ENCODE measurements at regions not wholly inside any gene's neighbourhood (a gene's known extent, or its start where the extent isn't known, plus 50 kb on each side); places are given as distances from the start of the nearest gene placed in this dataset.

DNA sequence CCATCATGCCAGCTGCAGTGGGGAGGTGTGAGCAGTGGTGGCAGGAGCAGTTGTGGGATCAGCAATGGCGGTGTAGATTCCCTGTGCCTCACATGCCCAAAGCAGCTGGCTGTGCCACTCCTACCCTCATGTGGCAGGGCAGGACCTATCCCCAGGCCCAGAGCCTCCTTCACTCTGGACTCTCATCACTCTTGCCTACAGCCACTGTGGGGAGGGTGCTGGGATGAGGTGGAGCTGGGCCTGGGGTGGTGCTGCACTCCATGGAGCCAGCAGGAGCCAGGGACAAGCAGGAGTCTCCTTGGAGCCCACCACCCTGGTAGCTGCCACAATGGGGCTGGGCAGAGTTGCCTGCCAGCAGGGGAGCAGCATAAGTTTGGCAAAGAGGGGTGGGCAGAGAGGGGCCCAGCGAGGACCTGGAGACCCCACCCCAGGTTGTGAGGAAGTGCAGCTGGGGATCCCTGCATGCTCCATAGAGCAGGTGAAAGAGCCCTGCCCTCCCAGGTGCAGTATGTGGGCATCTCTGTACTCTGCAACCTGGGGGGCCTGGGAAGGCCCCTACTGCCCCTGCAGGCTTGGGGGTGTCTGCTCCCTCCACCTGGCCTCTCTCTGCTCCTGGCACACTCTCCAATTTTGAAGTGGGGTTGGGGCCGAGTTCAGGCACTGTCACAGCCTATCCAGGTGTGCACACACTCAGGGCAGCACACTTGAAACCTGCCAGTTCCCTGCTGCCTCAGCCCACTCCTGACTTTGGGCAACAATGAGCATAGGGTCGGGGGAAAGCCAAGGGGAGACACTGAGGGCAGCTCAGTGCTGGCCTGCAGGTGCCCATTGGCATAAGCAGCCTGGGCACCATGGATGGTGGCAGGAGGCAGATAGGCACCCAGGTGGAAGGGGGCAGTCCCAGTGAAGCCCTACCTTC is 74.0 kb upstream of the INTU start:
- TF ChIP-seq CTCF (conservative IDR thresholded peaks at IDR 0.05; ENCODE audit: control insufficient read depth, insufficient read depth, low read depth, low read length): no peak
- no peak for DNase-seq (ENCODE audit: low read depth)
- H3K4me3 ChIP-seq (ENCODE audit: control insufficient read depth, low read depth, low read length): no peak overlapping the region

DNA sequence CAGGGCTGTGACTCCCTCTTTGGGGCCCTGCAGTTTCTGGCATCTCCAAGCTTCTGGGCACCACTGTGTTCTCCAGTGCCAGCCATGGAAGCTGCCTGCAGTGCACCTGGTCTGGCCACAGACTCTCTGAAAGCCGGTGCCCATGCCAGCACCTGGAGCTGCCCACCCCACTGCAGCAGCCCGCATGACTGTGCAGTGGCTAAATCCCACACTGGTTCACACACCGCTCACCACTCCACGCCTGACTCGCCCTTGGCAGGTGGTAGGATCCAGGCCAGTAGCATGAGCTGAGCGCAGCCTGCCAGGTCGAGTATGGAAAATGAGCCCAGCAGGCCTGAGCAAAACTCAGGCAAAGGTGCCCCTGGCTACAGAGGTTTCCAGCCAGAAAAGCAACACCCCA is 72.8 kb upstream of the INTU start:
- TF ChIP-seq CTCF (conservative IDR thresholded peaks at IDR 0.05; ENCODE audit: control insufficient read depth, insufficient read depth, low read depth, low read length): no peak
- no peak for DNase-seq (ENCODE audit: low read depth)
- no peak overlapping the region for H3K4me3 ChIP-seq (ENCODE audit: control insufficient read depth, low read depth, low read length)

GRCh38 chr4:127560755-127561154 is 72.0 kb upstream of the INTU start:
- no peak for DNase-seq (ENCODE audit: low read depth)

GRCh38 chr4:127574643-127575042 is 58.1 kb upstream of the INTU start:
- no peak for TF ChIP-seq CTCF (conservative IDR thresholded peaks at IDR 0.05; ENCODE audit: control insufficient read depth, insufficient read depth, low read depth, low read length)
- no peak for DNase-seq (ENCODE audit: low read depth)
- H3K4me3 ChIP-seq (ENCODE audit: control insufficient read depth, low read depth, low read length): no peak overlapping the region

More at GRCh38 chr4:127560755-127561154, 72.0 kb upstream of the INTU start:
- H3K4me3 ChIP-seq (ENCODE audit: control insufficient read depth, low read depth, low read length): no peak overlapping the region
- no peak for TF ChIP-seq CTCF (conservative IDR thresholded peaks at IDR 0.05; ENCODE audit: control insufficient read depth, insufficient read depth, low read depth, low read length)

DNA sequence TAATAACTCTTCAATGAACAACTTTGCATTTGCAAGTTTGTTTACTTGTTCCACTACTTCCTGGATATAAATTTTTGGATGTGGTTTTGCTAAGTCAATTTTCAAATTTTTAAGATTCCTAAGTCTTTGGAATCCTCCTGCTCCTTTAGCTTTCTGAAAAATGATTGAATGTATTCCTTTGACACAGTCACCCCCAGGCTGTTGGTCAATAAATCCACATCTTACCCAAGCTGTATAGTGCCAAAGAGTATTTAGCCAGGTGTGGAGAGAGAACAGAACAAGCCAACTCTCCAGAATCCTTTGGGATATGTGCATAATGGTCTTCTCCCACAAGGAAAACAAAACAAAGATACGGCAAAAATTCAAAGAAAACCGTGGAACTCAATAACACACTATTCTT is 56.9 kb upstream of the INTU start:
- H3K4me3 ChIP-seq (ENCODE audit: control insufficient read depth, low read depth, low read length): no peak overlapping the region
- DNase-seq (ENCODE audit: low read depth): no peak
- TF ChIP-seq CTCF (conservative IDR thresholded peaks at IDR 0.05; ENCODE audit: control insufficient read depth, insufficient read depth, low read depth, low read length): no peak

- TF ChIP-seq CTCF (conservative IDR thresholded peaks at IDR 0.05; ENCODE audit: control insufficient read depth, insufficient read depth, low read depth, low read length): no peak
- DNase-seq (ENCODE audit: low read depth): no peak
- H3K4me3 ChIP-seq (ENCODE audit: control insufficient read depth, low read depth, low read length): no peak overlapping the region
Observed at GRCh38 chr4:127578491-127578890, 54.3 kb upstream of the INTU start.
